Heart left ventricle (tissue), 16 donors: ENCODE measurements at regions not wholly inside any gene's neighbourhood (a gene's known extent, or its start where the extent isn't known, plus 50 kb on each side); places are given as distances from the start of the nearest gene placed in this dataset.

Source experiments
- ATAC-seq, 4 donors: fragments of 200-7000 bp; cut with Tn5 transposase; one replicate each; pipeline ENCODE4 v1.9.1; 2020 to 2022; ENCODE audit warnings: moderate library complexity in 4 of 4, mild to moderate bottlenecking in 3 of 4, moderate number of reproducible peaks in 1 of 4
- DNase-seq, 5 donors: peaks; one replicate each; pipeline ENCODE4 v3.0.0-alpha.2; 2020
- H3K27ac ChIP-seq, 12 donors: fragments of 200-600 bp; sonication (generic) in 4 of 12; one replicate each; pipeline versions ENCODE4 v1.5.0 to v1.8.0; 2016 to 2022; ENCODE audit warnings: mild to moderate bottlenecking in 2 of 12
- H3K27me3 ChIP-seq, 9 donors: fragments of 200-600 bp; sonication (generic) in 2 of 9; one replicate each; pipeline versions ENCODE4 v1.5.1 to v1.8.0; 2016 to 2022; ENCODE audit warnings: mild to moderate bottlenecking in 3 of 9
- H3K36me3 ChIP-seq, 9 donors: fragments of 200-600 bp; sonication (generic) in 2 of 9; one replicate each; pipeline versions ENCODE4 v1.5.0 to v1.8.0; 2018 to 2022; ENCODE audit warnings: mild to moderate bottlenecking in 2 of 9
- H3K4me1 ChIP-seq, 12 donors: fragments of 200-600 bp; sonication (generic) in 4 of 12; one replicate each; pipeline versions ENCODE4 v1.5.0 to v1.8.0; 2016 to 2022; ENCODE audit warnings: mild to moderate bottlenecking in 3 of 12
- H3K4me3 ChIP-seq, 12 donors: fragments of 200-600 bp; sonication (generic) in 4 of 12; one replicate each; pipeline versions ENCODE4 v1.5.0 to v1.8.0; 2017 to 2022; ENCODE audit warnings: mild to moderate bottlenecking in 9 of 12, moderate library complexity in 4 of 12
- H3K9me3 ChIP-seq, 12 donors: fragments of 200-600 bp; sonication (generic) in 4 of 12; one replicate each; pipeline versions ENCODE4 v1.5.0 to v1.8.0; 2016 to 2022; ENCODE audit warnings: mild to moderate bottlenecking in 1 of 12
- CTCF ChIP-seq, 12 donors: fragments of 200-600 bp; sonication (generic) in 4 of 12; IDR thresholded peaks; one replicate each; pipeline versions ENCODE4 v1.5.0 to v1.8.0; 2018 to 2022; ENCODE audit warnings: antibody characterized with exemption in 12 of 12, mild to moderate bottlenecking in 5 of 12
- POLR2A ChIP-seq, 2 donors: fragments of 450-650 bp; IDR thresholded peaks; one replicate each; pipeline ENCODE4 v1.6.1; 2017; ENCODE audit warnings: antibody characterized with exemption in 2 of 2, mild to moderate bottlenecking in 2 of 2, moderate library complexity in 2 of 2
- WGBS, 4 donors: extraction: QIAGEN DNeasy Blood & Tissue Kit in 2 of 4; methylation state at CpG; one replicate each; pipeline versions ENCODE4 v1.1.5 to v1.1.7; 2013 to 2018; 5-methylcytosine and 5-hydroxymethylcytosine counted together
- intact Hi-C, 10 donors: fragments of 100-400 bp; cut with DNase I; formaldehyde crosslinking; loops; one replicate each; pipeline versions ENCODE4 v1.11.1 to v1.14.2; 2022
- donor health status: ischemic (EF 13 %, LVEDD 7.1; RV severe dilation, severe dysfunction).
- donor health status: healthy with polysubstance abuse.
- donor health status: DM: no; HTN: yes; CAD: no.
- donor health status: DM: no; HTN: no; CAD: no.
- donor health status: ischemic (EF 25% LVEDD 6.9; RV normal size, moderate dysfunction).
- donor health status: ischemic (EF 25% LVEDD 5.7; RV mildly dilated, moderate dysfunction).
- donor health status: healthy.
- donor health status: DM: yes; HTN: yes; CAD: no.
- donor health status: ischemic (EF 35%, LVEDD 5.7; RV mildly dilated, moderate dysfunction).
- donor health status: nonischemic (EF 11% LVEDD 7.7; RV severe dilation, severe dysfunction).
- donor health status: DM: yes; HTN: yes; CAD: no.
- donor health status: PGD.
- donor health status: ischemic (EF 29% LVEDD 5.4; RV normal size, mild dysfunction).
- donor health status: nonischemic (EF 23%, LVEDD 6.1; RV moderate dilation, normal function).

DNA sequence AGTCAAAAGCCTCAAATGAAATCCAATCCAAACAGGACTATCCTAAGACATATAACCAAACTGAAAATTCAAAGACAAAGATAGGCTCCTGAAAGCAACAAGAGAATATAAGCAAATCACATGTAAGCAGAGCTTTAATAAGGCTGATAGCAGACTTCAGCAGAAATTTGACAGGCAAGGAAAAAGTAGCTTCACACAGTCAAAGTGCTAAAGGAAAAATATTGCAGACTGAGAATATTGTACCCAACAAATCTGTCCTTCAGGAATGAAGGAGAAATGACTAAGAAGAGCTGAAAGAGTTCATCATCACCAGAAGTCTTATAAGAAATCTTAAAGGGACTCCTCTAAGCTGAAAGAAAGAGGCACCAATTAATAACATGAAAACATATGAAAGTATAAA, 150.0 kb downstream of the EVA1A start:
- intact Hi-C loops: no loop called here
- H3K27ac ChIP-seq: no peak overlapping the region
- ATAC-seq (no peak), DNase-seq (no peak)
- no peak for TF ChIP-seq CTCF (IDR thresholded peaks at IDR 0.05)
- no peak for TF ChIP-seq POLR2A (IDR thresholded peaks at IDR 0.05)
- H3K27me3 ChIP-seq: peaks cover 0 to 24% (median 0%) of the 10 kb centered on the region in 9 donors
- no peak overlapping the region for H3K4me3 ChIP-seq
- no peaks in the 10 kb centered on the region for H3K4me1 ChIP-seq
- no peaks in the 10 kb centered on the region for H3K36me3 ChIP-seq
- peaks cover 0 to 12% (median 0%) of the 10 kb centered on the region in 12 donors for H3K9me3 ChIP-seq

GRCh38 chr2:75408771-75409170, 152.0 kb downstream of the EVA1A start:
- TF ChIP-seq CTCF (IDR thresholded peaks at IDR 0.05) (no peak), POLR2A (IDR thresholded peaks at IDR 0.05) (no peak)
- Histone ChIP-seq H3K27me3 (peaks cover 0 to 30% (median 4%) of the 10 kb centered on the region in 9 donors), H3K4me1 (no peaks in the 10 kb centered on the region), H3K9me3 (peaks cover 0 to 12% (median 0%) of the 10 kb centered on the region in 12 donors), H3K27ac (no peak overlapping the region), H3K36me3 (no peaks in the 10 kb centered on the region), H3K4me3 (no peak overlapping the region)
- ATAC-seq: no peak
- no peak for DNase-seq
- intact Hi-C loops: loop anchor here in 8 of 10 donors (2.0 to 10.0 kb wide), 6 partner anchors 214 to 714 kb away; partner anchors contain the start of gene TACR1 (in 1 of the 8)

- H3K4me3 ChIP-seq: no peak overlapping the region
- WGBS, 4 donors: 66 to 73% (median 69%) methylated on average over 3 of the region's 3 CpGs
- no peak overlapping the region for H3K27ac ChIP-seq
- no peaks in the 10 kb centered on the region for H3K36me3 ChIP-seq
- peaks cover 0 to 12% (median 0%) of the 10 kb centered on the region in 12 donors for H3K9me3 ChIP-seq
- DNase-seq: no peak
- no peak for ATAC-seq
- TF ChIP-seq CTCF (IDR thresholded peaks at IDR 0.05): no peak
- TF ChIP-seq POLR2A (IDR thresholded peaks at IDR 0.05): no peak
- intact Hi-C loops: loop anchor here in 8 of 10 donors (5.0 to 10.0 kb wide), 5 partner anchors 212 to 712 kb away; partner anchors contain the start of gene TACR1 (in 1 of the 8)
- no peaks in the 10 kb centered on the region for H3K4me1 ChIP-seq
- peaks cover 0 to 30% (median 4%) of the 10 kb centered on the region in 9 donors for H3K27me3 ChIP-seq
These were observed 153.7 kb downstream of the EVA1A start for GRCh38 chr2:75407038-75407530.

DNA sequence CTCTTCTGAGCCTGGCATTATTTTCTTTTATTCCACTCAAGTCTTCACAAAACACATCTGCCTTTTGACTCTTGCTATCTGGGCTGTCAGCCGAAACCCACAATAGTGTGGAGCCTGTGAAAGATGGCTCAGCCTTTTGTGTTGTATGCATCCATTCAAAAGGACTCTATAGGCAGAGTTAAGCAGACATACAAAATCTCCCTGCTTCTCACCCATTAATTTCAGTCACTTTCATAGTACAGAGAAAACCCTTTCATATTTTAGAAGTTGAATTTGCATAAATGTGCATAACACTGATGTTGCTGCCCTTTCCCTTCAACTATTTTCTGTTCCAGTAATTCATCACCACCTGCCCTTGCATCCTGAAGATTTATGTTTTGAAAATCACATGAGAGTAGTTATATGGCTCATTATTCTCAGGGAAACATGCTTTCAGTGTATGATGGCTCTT, 154.6 kb downstream of the EVA1A start:
- no peak overlapping the region for H3K27ac ChIP-seq
- H3K27me3 ChIP-seq: peaks cover 0 to 30% (median 4%) of the 10 kb centered on the region in 9 donors
- peaks cover 0 to 10% (median 0%) of the 10 kb centered on the region in 12 donors for H3K9me3 ChIP-seq
- H3K4me3 ChIP-seq: no peak overlapping the region
- no peaks in the 10 kb centered on the region for H3K36me3 ChIP-seq
- 41 to 62% (median 55%) methylated on average over 1 of the region's 1 CpG for WGBS, 4 donors
- no peaks in the 10 kb centered on the region for H3K4me1 ChIP-seq
- TF ChIP-seq CTCF (IDR thresholded peaks at IDR 0.05) (no peak), POLR2A (IDR thresholded peaks at IDR 0.05) (no peak)
- DNase-seq: no peak
- no peak for ATAC-seq
- intact Hi-C loops: loop anchor here in 8 of 10 donors (5.0 to 10.0 kb wide), 5 partner anchors 211 to 711 kb away; partner anchors contain the start of gene TACR1 (in 1 of the 8)
